NCI-H2081 (cell line): ENCODE measurements at regions not wholly inside any gene's neighbourhood (a gene's known extent, or its start where the extent isn't known, plus 50 kb on each side); places are given as distances from the start of the nearest gene placed in this dataset.
"Not testable (repeated sequence)": the region's sequence is repeated elsewhere in the genome, so short reads cannot be mapped to it uniquely, and the experiment has no call there.

ENCODE experiments used
- DNase-seq, 2 experiments: peaks; one replicate each; lab custom pipeline; 2025; lab: John Stamatoyannopoulos, UW

DNA sequence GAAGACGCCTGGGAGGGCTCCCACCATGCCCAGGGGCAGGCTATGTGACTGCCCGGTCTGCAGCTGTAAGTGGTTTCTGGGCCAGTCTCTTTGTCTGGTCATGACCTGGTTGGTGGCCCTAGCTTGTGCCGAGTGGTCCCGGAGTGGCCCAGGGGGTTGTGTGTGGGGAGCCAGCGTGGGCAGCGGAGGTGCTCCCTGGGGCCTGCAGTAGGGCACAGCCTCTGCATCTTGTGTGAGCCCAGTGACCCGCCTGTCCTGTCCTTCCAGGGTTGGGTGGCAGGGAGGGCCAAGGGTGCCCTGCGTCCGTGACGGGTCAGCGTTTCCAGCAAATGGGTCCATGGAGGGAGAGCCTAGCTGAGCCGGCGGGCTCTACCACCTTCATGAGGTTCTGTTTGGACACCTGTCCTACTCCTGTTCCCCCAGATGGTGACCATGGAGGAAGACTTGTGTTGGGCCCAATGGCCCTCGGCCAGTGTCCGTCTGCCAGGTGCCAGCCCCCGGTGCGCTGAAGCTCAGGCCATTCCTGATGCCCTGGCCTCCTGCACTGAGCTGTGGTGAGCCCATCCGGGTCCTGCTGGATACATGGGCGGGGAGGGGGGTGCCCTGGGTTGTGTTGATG is 215.4 kb downstream of the SNRPN start:
- no peak for DNase-seq

DNA sequence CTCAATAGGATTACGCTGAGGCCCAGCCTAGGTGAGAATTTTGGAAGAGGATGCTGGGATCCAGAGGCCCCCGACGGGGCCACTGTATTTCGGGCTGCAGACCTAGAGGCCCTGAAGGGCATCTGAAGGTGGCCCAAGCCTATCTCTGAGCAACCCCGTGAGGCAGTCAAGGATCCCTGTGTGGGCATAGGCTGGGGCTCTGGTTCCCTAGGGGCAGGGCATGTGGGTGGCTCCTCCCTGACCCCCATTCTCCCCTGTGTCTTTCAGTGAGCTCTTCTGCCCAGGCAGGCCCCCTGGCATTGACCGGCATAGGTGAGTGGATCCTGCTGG is 216.0 kb downstream of the SNRPN start:
- no peak for DNase-seq

DNA sequence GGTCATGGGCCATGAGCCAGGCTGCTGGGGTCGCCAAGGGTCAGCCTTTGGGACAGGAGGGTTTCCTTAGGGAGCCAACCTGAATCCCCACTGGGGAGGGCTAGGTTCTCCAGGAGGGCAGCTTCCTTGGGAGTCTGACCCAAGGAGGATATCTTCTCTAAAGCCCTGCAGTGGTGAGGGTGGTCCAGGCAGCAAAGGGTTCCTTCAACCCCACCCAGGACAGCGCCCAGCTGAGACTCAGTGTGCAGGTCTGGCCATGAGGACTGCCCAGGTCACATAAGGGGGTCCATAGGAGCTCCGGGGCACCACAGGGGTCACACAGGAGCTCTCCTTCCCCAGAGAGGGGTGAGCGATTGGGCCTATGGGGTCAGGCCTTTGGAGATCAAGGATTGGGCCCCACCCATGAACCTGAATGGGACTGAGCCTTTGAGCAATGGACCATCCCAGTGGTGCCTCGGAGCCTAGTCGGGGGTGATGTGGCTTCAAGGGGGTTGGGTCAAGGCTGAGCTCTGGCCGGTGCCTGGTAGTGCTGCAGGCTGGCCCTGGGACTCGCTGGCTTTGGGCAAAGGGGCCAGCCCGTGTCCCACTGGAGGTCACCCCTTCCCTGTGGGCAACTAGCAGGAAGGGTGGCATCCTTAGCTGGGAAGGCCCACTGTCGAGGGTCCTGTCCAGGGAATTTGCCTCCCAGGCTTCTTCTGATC is 216.5 kb downstream of the SNRPN start:
- DNase-seq: no peak

DNA sequence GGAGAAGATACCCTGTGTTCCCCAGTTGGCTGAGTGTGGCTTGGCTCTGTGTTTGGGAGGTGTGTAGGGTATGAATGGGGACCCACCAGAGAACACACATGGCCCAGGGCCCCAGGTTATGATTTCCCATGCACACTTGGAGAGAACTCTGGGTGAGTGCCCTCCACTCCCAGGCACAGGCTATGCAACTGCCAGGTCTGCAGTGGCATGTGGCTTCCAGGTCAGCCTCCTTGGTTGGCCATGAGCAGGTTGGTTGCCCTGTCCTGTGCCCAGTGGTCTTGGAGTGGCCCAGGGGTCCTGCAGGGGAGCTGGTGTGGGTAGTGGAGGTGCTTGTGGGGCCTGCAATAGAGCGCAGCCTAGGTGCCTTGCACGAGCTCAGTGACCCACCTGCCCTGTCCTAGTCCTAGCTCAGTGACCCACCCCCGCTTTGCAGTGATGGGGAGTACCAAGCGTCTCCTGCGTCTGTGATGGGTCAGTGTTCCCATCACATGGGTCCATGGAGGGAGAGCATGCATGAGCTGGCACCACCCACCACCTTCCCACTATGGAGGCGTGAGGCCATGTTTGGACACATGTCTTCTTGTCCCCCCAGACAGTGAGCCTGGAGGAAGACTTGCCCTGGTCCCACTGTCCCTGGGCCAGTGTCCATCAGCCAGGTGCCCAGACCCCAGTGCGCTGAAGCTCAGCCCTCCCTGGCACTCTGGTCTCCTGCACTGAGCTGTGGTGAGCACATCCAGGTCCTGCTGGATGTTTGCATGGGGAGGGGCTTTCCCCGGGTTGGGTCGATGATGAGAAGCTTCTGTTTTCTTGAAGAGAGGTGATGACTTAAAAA is 217.3 kb downstream of the SNRPN start:
- DNase-seq: no peak

GRCh38 chr15:25172691-25173090 is 217.9 kb downstream of the SNRPN start:
- no peak for DNase-seq

GRCh38 chr15:25173241-25174028 is 218.6 kb downstream of the SNRPN start:
- no peak for DNase-seq

DNA sequence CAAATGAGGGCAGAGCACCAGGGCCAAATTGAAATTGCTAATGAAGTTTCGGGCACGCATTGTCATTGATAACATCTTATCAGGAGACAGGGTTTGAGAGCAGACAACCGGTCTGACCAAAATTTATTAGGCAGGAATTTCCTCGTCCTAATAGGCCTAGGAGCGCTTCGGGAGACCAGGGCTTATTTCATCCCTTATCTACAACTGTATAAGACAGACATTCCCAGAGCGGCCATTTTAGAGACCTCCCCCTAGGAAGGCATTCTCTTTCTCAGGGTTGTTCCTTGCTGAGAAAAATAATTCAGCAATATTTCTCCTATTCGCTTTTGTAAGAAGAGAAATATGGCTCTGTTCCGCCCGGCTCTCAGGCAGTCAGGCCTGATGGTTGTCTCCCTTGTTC is 219.4 kb downstream of the SNRPN start:
- not testable (repeated sequence) for DNase-seq

DNA sequence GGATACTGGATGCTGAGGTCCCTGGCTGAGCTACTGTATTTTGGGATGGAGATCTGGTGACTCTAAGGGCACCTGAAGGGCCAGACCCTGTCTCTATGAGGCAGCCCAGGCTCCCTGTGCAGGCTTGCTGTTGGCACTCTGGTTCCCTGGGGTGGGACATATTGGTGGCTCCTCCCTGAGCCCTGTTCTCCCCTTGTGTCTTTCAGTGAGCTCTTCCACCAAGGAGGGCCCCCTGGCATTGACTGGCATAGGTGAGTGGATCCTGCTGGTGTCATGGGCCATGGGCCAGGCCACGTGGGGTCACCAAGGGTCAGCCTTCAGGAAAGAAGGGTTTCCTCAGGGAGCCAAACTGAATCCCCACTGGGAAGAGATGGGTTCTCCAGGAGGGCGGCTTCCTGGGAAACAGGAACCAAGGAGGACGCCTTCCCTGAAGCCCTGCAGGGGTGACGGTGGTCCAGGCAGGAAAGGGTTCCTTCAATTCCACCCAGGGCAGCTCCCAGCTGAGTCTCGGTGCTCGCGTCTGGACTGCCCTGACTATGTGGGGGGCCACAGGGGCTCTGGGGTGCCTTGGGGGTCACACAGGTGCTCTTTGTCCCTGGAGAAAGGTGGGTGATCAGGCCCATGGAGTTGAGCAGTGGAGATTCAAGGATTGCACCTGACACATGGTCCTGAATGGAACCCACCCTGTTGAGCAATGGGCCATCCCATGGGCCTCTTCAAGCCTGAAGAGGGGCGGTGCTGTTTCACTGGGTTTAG is 220.4 kb downstream of the SNRPN start:
- no peak for DNase-seq

- DNase-seq: no peak
These were observed 221.2 kb downstream of the SNRPN start for GRCh38 chr15:25175789-25176615.

DNA sequence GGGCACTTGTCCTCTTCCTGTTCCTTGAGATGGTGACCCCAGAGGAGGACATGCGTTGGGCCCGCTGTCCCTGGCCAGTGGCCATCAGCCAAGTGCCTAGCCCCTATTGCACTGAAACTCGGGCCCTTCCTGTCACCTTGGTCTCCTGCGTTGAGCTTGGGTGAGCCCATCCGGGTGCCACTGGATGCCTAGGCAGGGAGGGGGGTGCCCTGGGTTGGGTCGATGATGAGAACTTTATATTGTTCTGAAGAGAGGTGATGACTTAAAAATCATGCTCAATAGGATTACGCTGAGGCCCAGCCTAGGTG is 221.8 kb downstream of the SNRPN start:
- DNase-seq: no peak

DNA sequence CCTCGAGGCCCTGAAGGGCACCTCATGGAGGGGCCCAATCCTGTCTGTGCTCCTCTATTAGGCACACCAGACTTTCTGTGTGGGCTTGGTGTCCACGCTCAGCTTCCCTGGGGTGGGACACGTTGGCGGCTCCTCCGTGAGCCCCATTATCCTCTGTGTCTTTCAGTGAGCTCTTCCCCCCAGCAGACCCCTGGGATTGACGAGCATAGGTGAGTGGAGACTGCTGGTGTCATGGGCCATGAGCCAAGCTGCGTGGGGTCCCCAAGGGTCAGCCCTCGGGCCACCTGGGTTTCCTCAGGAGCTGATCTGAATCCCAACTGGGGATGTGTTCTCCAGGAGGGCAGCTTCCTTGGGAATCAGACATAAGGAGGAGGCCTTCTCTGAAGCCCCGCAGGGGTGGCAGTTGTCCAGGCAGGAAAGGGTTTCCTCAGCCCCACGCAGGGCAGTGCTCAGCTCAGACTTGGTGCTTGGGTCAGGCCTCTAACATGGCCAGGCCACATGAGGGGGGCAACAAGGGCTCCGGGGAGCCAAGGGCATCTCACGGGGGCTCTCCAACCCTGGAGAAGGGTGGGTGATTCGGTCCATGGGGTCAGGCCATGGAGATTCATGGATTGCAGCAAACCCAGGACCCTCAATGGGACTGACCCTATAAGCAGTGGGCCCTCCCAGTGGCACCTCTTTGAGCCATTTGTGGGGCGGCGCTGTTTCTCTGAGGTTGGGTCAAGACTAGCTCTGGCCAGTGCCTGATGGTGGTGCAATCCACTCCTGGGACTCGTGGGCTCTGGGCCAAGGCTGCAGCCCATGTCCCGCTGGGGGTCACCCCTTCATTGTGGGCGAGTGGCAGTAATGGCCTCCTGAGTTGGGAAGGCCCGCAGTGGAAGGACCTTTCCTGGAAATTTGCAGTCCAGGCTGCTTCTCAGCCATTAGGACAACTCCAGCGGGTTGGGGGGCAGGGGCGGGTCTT is 222.5 kb downstream of the SNRPN start:
- no peak for DNase-seq

- DNase-seq: no peak
These were observed 223.4 kb downstream of the SNRPN start for GRCh38 chr15:25177955-25178801.

DNA sequence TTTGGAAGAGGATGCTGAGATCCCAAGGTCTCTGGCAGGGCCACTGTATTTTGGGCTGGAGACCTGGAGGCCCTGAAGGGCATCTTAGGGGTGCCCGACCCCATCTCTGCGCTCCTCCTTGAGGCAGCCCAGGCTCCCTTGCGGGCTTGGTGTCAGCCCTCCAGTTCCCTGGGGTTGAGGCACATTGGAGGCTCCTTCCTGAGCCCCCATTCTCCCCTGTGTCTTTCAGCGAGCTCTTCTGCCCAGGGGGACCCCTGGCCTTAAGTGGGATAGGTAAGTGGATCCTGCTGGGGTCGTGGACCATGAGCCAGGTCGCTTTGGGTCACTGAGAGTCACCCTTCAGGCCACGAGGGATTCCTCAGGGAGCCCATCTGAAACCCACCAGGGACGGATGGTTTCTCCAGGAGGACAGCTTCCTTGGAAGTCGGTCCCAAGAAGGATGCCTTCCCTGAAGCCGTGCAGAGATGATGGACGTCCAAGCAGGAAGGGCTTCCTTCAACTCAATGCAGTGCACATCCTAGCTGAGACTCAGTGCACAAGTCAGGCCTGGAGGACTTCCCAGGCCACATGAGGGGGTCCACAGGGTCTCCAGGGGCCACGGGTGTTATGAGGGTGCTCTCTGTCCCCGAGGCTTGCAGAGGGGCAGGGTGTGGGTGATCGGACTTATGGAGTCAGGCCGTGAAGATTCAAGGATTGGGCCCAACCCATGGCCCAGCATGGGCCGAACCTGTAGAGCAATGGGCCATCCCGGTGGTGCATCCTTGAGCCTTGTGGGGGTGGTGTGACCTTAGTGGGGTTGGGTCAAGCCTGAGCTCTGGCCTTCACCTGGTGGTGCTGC is 224.3 kb downstream of the SNRPN start:
- DNase-seq: no peak

DNA sequence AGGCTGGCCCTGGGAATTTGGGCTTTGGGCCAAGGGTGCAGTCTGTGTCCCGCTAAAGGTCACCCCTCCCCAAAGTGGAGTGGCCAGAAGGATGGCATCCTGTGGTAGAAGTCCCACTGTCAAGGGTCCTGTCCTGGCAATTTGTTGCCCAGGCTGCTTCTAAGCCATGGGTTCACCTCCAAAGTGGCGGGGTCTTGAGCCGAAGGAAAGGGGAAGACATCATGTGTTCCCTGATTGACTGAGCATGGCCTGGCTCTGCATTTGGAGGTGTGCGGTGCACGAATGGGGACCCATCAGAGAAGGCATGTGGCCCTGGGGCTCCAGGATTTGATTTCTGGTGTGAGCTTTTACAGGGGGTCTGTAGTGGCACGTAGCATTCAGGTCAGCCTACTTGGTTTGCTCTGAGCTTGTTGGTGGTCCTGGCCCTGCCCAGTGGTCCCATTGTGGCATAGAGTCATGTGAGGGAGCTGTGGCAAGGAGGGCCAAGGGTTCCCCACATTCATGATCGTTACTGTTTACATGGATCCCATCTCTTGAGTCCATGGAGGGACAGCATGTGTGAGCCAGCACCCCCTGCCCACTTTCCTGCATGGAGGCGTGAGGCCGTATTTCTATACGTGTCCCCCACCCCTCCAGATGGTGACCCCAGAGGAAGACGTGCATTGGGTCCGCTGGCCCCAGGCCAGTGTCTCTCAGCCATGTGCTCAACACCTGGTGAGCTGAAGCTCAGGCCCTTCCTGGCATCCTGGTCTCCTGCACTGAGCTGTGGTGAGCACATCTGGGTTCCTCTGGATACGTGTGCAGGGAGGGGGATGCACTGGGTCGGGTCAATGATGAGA is 225.1 kb downstream of the SNRPN start:
- DNase-seq: no peak

GRCh38 chr15:25180606-25181292 is 226.0 kb downstream of the SNRPN start:
- DNase-seq: no peak
